IMR-90 (cell line): ENCODE measurements at regions not wholly inside any gene's neighbourhood (a gene's known extent, or its start where the extent isn't known, plus 50 kb on each side); places are given as distances from the start of the nearest gene placed in this dataset.

Experiments
- ATAC-seq: fragments of 200-7000 bp; cut with Tn5 transposase; 2 replicates; pipeline ENCODE4 v1.9.1; 2020; ENCODE audit warnings: low read depth, mild to moderate bottlenecking, moderate library complexity
- BruUV-seq: library from RNA; stranded (reverse); fragments of 400-500 nt; replicated peaks from 2 replicates; lab custom pipeline; 2021; lab: Mats Ljungman, UMichigan
- CTCF ChIA-PET: fragments of 300-600 bp; formaldehyde crosslinking; extraction: SDS; loops from one replicate; lab custom pipeline; 2021; ENCODE audit warnings: antibody characterized with exemption; lab: Yijun Ruan, JAX
- POLR2A ChIA-PET: fragments of 300-600 bp; sonication (Branson Sonifier 250); formaldehyde crosslinking; loops from one replicate; lab custom pipeline; 2022; ENCODE audit warnings: antibody characterized with exemption; ENCODE audit not compliant: unreplicated experiment; lab: Charles Lee
- DNase-seq: peaks from one replicate; pipeline ENCODE4 v3.0.0; 2013
- H2AFZ ChIP-seq: replicated peaks from 2 replicates; pipeline ENCODE3; 2013; ENCODE audit warnings: low read length, mild to moderate bottlenecking; ENCODE audit not compliant: poor library complexity
- H2AK5ac ChIP-seq: 2 replicates; pipeline ENCODE4 v1.6.1; 2013; ENCODE audit warnings: low read depth, low read length, inconsistent platforms
- H2AK9ac ChIP-seq: replicated peaks from 2 replicates; pipeline ENCODE3; 2013; ENCODE audit warnings: mild to moderate bottlenecking, low read depth, low read length, moderate library complexity; ENCODE audit not compliant: poor library complexity
- H2BK120ac ChIP-seq: 2 replicates; pipeline ENCODE4 v1.6.1; 2013; ENCODE audit warnings: low read depth, low read length, inconsistent platforms
- H2BK15ac ChIP-seq: 3 replicates; pipeline ENCODE4 v1.6.1; 2013; ENCODE audit warnings: low read depth, low read length, inconsistent platforms
- H2BK20ac ChIP-seq: 2 replicates; pipeline ENCODE4 v1.6.1; 2013; ENCODE audit warnings: low read depth, mild to moderate bottlenecking, inconsistent platforms, low read length, moderate library complexity
- H2BK5ac ChIP-seq: 2 replicates; pipeline ENCODE4 v1.6.1; 2013; ENCODE audit warnings: mild to moderate bottlenecking, low read depth, low read length, inconsistent platforms; ENCODE audit not compliant: poor library complexity, severe bottlenecking
- H3K14ac ChIP-seq: replicated peaks from 2 replicates; pipeline ENCODE4 v1.6.1; 2013; ENCODE audit warnings: low read depth, low read length, inconsistent platforms
- H3K18ac ChIP-seq: 2 replicates; pipeline ENCODE4 v1.6.1; 2013; ENCODE audit warnings: low read depth, low read length, control low read depth
- H3K23ac ChIP-seq: 2 replicates; pipeline ENCODE4 v1.6.1; 2013; ENCODE audit warnings: low read depth, low read length, inconsistent platforms
- H3K27ac ChIP-seq: 2 replicates; pipeline ENCODE4 v1.5.1; 2013; ENCODE audit warnings: mild to moderate bottlenecking, control low read depth, low read length; ENCODE audit not compliant: insufficient read depth
- H3K27me3 ChIP-seq: 2 replicates; pipeline ENCODE4 v1.6.1; 2013; ENCODE audit warnings: low read length; ENCODE audit not compliant: control insufficient read depth, insufficient read depth
- H3K36me3 ChIP-seq: 2 replicates; pipeline ENCODE4 v1.6.1; 2013; ENCODE audit warnings: low read length, mixed read lengths; ENCODE audit not compliant: control insufficient read depth, insufficient read depth
- H3K4ac ChIP-seq: 2 replicates; pipeline ENCODE4 v1.6.1; 2013; ENCODE audit warnings: low read depth, low read length, inconsistent platforms
- H3K4me1 ChIP-seq: 2 replicates; pipeline ENCODE4 v1.6.1; 2013; ENCODE audit warnings: low read length, mixed read lengths; ENCODE audit not compliant: control insufficient read depth, insufficient read depth
- H3K4me2 ChIP-seq: 2 replicates; pipeline ENCODE4 v1.6.1; 2013; ENCODE audit warnings: low read depth, mild to moderate bottlenecking, control low read depth, low read length, moderate library complexity
- H3K4me3 ChIP-seq: 2 replicates; pipeline ENCODE4 v1.5.1; 2013; ENCODE audit warnings: low read depth, mild to moderate bottlenecking, control low read depth, low read length, moderate library complexity; ENCODE audit not compliant: insufficient read depth
- H3K56ac ChIP-seq: 2 replicates; pipeline ENCODE4 v1.6.1; 2013; ENCODE audit warnings: low read length, inconsistent platforms; ENCODE audit not compliant: insufficient read depth; ENCODE audit errors: extremely low read depth
- H3K79me1 ChIP-seq, 2 experiments: 2 replicates each; pipeline ENCODE4 v1.6.1; 2013; ENCODE audit warnings: low read length in 2 of 2, inconsistent platforms in 1 of 2, low read depth in 1 of 2
- H3K9ac ChIP-seq: 2 replicates; pipeline ENCODE4 v1.6.1; 2013; ENCODE audit warnings: low read depth, low read length, control low read depth
- H3K9me1 ChIP-seq: 2 replicates; pipeline ENCODE4 v1.6.1; 2013; ENCODE audit warnings: low read length, inconsistent platforms; ENCODE audit not compliant: insufficient read depth
- H3K9me3 ChIP-seq: 2 replicates; pipeline ENCODE4 v1.6.1; 2013; ENCODE audit warnings: low read length; ENCODE audit not compliant: control insufficient read depth, insufficient read depth
- H4K20me1 ChIP-seq: 2 replicates; pipeline ENCODE4 v1.6.1; 2013; ENCODE audit warnings: low read length, inconsistent platforms; ENCODE audit not compliant: insufficient read depth
- H4K5ac ChIP-seq: 2 replicates; pipeline ENCODE4 v1.6.1; 2013; ENCODE audit warnings: mild to moderate bottlenecking, low read depth, low read length, control low read depth
- H4K8ac ChIP-seq, 2 experiments: 2 replicates each; pipeline ENCODE4 v1.6.1; 2013; ENCODE audit warnings: low read depth in 2 of 2, low read length in 2 of 2, control low read depth in 1 of 2, inconsistent platforms in 1 of 2
- H4K91ac ChIP-seq: 2 replicates; pipeline ENCODE4 v1.6.1; 2013; ENCODE audit warnings: low read depth, low read length, inconsistent platforms; ENCODE audit not compliant: insufficient read depth
- BHLHE40 ChIP-seq: fragments of 150-350 bp; IDR thresholded peaks from 2 replicates; pipeline ENCODE4 v1.6.1; 2016; ENCODE audit warnings: mild to moderate bottlenecking, low read depth, low read length
- CEBPB ChIP-seq: IDR thresholded peaks from 2 replicates; pipeline ENCODE4 v1.6.1; 2012; ENCODE audit warnings: low read depth, low read length, improper control_type of control experiment
- CHD1 ChIP-seq: IDR thresholded peaks from 2 replicates; pipeline ENCODE4 v1.6.1; 2012; ENCODE audit warnings: low read depth, low read length, improper control_type of control experiment
- CTCF ChIP-seq: conservative IDR thresholded peaks from 2 replicates; pipeline ENCODE4 v1.5.1; 2012; ENCODE audit warnings: mild to moderate bottlenecking, low read depth, low read length, improper control_type of control experiment
- ELK1 ChIP-seq: fragments of 150-350 bp; IDR thresholded peaks from 2 replicates; pipeline ENCODE4 v1.6.1; 2016; ENCODE audit warnings: low read depth, mild to moderate bottlenecking, low read length, moderate library complexity, borderline replicate concordance
- FOS ChIP-seq: fragments of 150-350 bp; IDR thresholded peaks from 2 replicates; pipeline ENCODE4 v1.6.1; 2016; ENCODE audit warnings: low read depth, low read length
- MAFK ChIP-seq: IDR thresholded peaks from 2 replicates; pipeline ENCODE4 v1.6.1; 2012; ENCODE audit warnings: low read depth, low read length, improper control_type of control experiment
- MAZ ChIP-seq: IDR thresholded peaks from 2 replicates; pipeline ENCODE4 v1.6.1; 2012; ENCODE audit warnings: low read depth, mild to moderate bottlenecking, low read length, improper control_type of control experiment, moderate library complexity, borderline replicate concordance
- MXI1 ChIP-seq: IDR thresholded peaks from 2 replicates; pipeline ENCODE4 v1.6.1; 2012; ENCODE audit warnings: low read depth, mild to moderate bottlenecking, low read length, moderate library complexity, borderline replicate concordance
- NFE2L2 ChIP-seq: fragments of 150-350 bp; IDR thresholded peaks from 2 replicates; pipeline ENCODE4 v1.6.1; 2016; ENCODE audit warnings: low read depth, mild to moderate bottlenecking, low read length
- POLR2A ChIP-seq: IDR thresholded peaks from 2 replicates; pipeline ENCODE4 v1.6.1; 2012; ENCODE audit warnings: mild to moderate bottlenecking, low read depth, low read length
- RAD21 ChIP-seq: IDR thresholded peaks from 2 replicates; pipeline ENCODE4 v1.6.1; 2012; ENCODE audit warnings: low read length, improper control_type of control experiment
- RCOR1 ChIP-seq: IDR thresholded peaks from 2 replicates; pipeline ENCODE4 v1.6.1; 2012; ENCODE audit warnings: mild to moderate bottlenecking, low read length, improper control_type of control experiment; ENCODE audit not compliant: insufficient replicate concordance
- RFX5 ChIP-seq: IDR thresholded peaks from 2 replicates; pipeline ENCODE4 v1.8.0; 2012; ENCODE audit warnings: low read depth, mild to moderate bottlenecking, low read length, moderate library complexity
- SMC3 ChIP-seq: fragments of 150-350 bp; IDR thresholded peaks from 2 replicates; pipeline ENCODE4 v1.6.1; 2016; ENCODE audit warnings: low read depth, mild to moderate bottlenecking, antibody characterized with exemption, low read length, moderate library complexity
- USF2 ChIP-seq: fragments of 150-350 bp; IDR thresholded peaks from 2 replicates; pipeline ENCODE4 v1.6.1; 2017; ENCODE audit warnings: mild to moderate bottlenecking, antibody characterized with exemption, low read length, low read depth
- WGBS, 2 experiments: methylation state at CpG; one replicate each; pipeline versions ENCODE4 v1.1.5 to v1.1.7; 2013; ENCODE audit warnings: missing lambda C conversion rate in 2 of 2; ENCODE audit not compliant: insufficient read length in 1 of 2; ENCODE audit errors: extremely low coverage in 2 of 2; 5-methylcytosine and 5-hydroxymethylcytosine counted together
- dilution Hi-C: fragments of 300-500 bp; cut with HindIII; formaldehyde crosslinking; loops from one replicate; pipeline ENCODE4 v1.14.3; 2018; ENCODE audit warnings: low sequenced_read_pairs; ENCODE audit not compliant: unreplicated experiment
- in situ Hi-C: fragments of 300-500 bp; cut with MboI; formaldehyde crosslinking; loops from 3 replicates; pipeline ENCODE4 v1.14.3; 2019; ENCODE audit warnings: low sequenced_read_pairs, inconsistent platforms, mixed read lengths
- intact Hi-C: fragments of 100-400 bp; cut with micrococcal nuclease; formaldehyde crosslinking; loops from 2 replicates; pipeline ENCODE4 v1.10.0; 2022

- no TSS peak for BruUV-seq
- Histone ChIP-seq H3K27me3 (no peaks in the 10 kb centered on the region), H4K5ac (no peak overlapping the region), H3K4me1 (no peaks in the 10 kb centered on the region), H3K4me3 (no peak overlapping the region), H2BK5ac (no peak overlapping the region), H2BK15ac (no peak overlapping the region), H3K9me3 (no peaks in the 10 kb centered on the region), H2AFZ (no peak overlapping the region), H4K91ac (no peak overlapping the region), H2AK9ac (no peak overlapping the region), H3K18ac (no peak overlapping the region), H3K9ac (no peak overlapping the region), H3K9me1 (no peaks in the 10 kb centered on the region), H3K56ac (no peak overlapping the region), H3K27ac (no peak overlapping the region), H3K23ac (no peak overlapping the region), H3K14ac (no peak overlapping the region), H3K79me1 (no peaks in the 10 kb centered on the region), H4K20me1 (no peaks in the 10 kb centered on the region), H2AK5ac (no peak overlapping the region), H2BK20ac (no peak overlapping the region), H3K4me2 (no peak overlapping the region), H4K8ac (no peak overlapping the region), H2BK120ac (no peak overlapping the region), H3K36me3 (no peaks in the 10 kb centered on the region), H3K4ac (no peak overlapping the region)
- intact Hi-C loops: loop anchor here (10.0 kb wide), 1 partner anchor 72 kb away; no protein-coding TSS in a partner anchor
- dilution Hi-C loops: no loop called here
- TF ChIP-seq RFX5: no peak
- TF ChIP-seq POLR2A: no peak
- TF ChIP-seq MXI1: no peak
- no peak for TF ChIP-seq CHD1
- no peak for TF ChIP-seq RCOR1
- TF ChIP-seq CEBPB: no peak
- no peak for TF ChIP-seq BHLHE40
- no peak for TF ChIP-seq MAZ
- TF ChIP-seq NFE2L2: no peak
- no peak for TF ChIP-seq CTCF
- TF ChIP-seq ELK1: no peak
- no peak for TF ChIP-seq MAFK
- no peak for TF ChIP-seq USF2
- no peak for TF ChIP-seq FOS
- no peak for TF ChIP-seq SMC3
- TF ChIP-seq RAD21: no peak
- CTCF ChIA-PET: no interaction called here
- DNase-seq: no peak
- ATAC-seq: no peak
- POLR2A ChIA-PET: no interaction called here
- WGBS, 2 experiments: no CpG with 5 or more reads among the region's 5 CpGs
- in situ Hi-C loops: no loop called here
These were observed 243.2 kb downstream of the DSEL start for GRCh38 chr18:67273288-67273687.
